ENCODE measurements at regions not wholly inside any gene's neighbourhood (a gene's known extent, or its start where the extent isn't known, plus 50 kb on each side); places are given as distances from the start of the nearest gene placed in this dataset.

- TF ChIP-seq CTCF (IDR thresholded peaks at IDR 0.05) = no peak
- no peak for TF ChIP-seq POLR2AphosphoS5 (IDR thresholded peaks at IDR 0.05)
- no peak for TF ChIP-seq POLR2A (IDR thresholded peaks at IDR 0.05)
Observed at GRCh38 chr20:52515877-52516276, 324.3 kb upstream of the ZFP64 start.
